GM12801 (cell line): ENCODE measurements at regions not wholly inside any gene's neighbourhood (a gene's known extent, or its start where the extent isn't known, plus 50 kb on each side); places are given as distances from the start of the nearest gene placed in this dataset.

Source experiments
- CTCF ChIP-seq: IDR thresholded peaks from one replicate; pipeline ENCODE4 v1.5.1; 2011; ENCODE audit warnings: control low read depth; ENCODE audit not compliant: insufficient read length; ENCODE audit errors: extremely low read depth

DNA sequence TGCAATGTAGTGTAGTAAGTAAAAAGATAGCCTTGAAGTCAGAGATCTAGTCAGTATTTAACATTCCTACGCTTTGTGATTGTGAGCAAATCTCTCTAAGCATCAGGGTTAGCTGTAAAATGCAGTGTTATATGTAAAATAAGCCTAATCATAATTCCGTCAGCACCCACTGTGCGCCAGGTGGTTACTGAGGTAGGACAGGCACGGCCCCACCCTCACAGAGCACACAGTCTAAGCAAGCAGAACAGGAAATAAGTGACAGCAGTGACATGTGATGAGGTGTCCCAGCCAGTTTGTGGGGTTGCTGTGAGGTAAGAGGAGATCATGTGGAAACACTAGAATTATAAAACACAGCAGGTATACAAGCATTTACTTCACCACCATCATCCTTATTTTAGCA is 267.1 kb downstream of the ICOS start:
- TF ChIP-seq CTCF: no peak

GRCh38 chr2:204205082-204205481 is 268.5 kb downstream of the ICOS start:
- no peak for TF ChIP-seq CTCF

- TF ChIP-seq CTCF: no peak
Observed at GRCh38 chr2:204205538-204205937, 269.0 kb downstream of the ICOS start.

GRCh38 chr2:204207866-204208265 is 271.3 kb downstream of the ICOS start:
- TF ChIP-seq CTCF: no peak

DNA sequence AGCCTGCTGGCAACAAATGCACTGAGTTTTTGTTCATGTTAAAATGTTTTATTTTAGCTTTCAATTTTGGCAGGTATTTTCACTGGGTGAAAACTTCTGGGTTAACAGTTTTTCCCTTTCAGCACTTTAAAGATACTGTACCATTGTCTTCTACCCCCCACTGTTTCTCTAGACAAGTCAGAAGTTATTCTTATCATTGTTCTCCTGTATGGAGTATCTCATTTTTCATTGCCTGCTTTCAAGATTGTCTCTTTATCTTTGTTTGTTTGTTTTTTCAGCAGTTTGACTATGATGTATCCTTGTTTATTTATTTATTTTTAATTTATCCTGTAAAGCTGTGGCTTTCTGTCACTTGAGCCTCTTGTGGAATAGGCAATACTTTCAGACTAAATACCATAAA is 277.0 kb downstream of the ICOS start:
- no peak for TF ChIP-seq CTCF

GRCh38 chr2:204218040-204218439 is 281.5 kb downstream of the ICOS start:
- no peak for TF ChIP-seq CTCF

GRCh38 chr2:204219196-204219595 is 282.6 kb downstream of the ICOS start:
- no peak for TF ChIP-seq CTCF

GRCh38 chr2:204220896-204221295 is 284.3 kb downstream of the ICOS start:
- no peak for TF ChIP-seq CTCF
